ENCODE measurements at regions not wholly inside any gene's neighbourhood (a gene's known extent, or its start where the extent isn't known, plus 50 kb on each side); places are given as distances from the start of the nearest gene placed in this dataset.

DNA sequence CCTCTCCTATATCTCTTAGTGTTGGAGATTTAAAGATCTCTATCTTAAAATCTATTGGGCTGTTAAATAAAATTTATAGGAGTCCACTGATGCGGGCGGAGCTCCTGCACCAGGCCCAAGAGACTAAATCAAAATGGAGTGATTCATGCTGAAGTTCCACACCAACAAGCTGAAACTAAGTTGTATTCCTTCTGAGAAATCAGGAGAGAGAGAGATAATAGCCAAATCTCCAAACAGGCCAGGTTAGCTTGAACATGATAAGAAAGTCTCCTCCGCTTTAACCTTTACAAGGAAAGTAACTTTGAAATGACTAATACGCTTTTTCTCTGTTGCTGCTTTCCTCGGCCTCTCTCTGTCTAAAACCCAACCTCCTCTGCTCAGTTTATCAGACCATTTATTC, 241.9 kb upstream of the NBEA start:
- H2BK5ac ChIP-seq (ENCODE audit: low read length) = no peak overlapping the region
- no peak overlapping the region for H3K9ac ChIP-seq (ENCODE audit: low read depth, low read length, poor library complexity)
- H3K4me3 ChIP-seq (ENCODE audit: low read length in 2 of 2) = no peak overlapping the region
- no peaks in the 10 kb centered on the region for H3K79me1 ChIP-seq (ENCODE audit: low read depth, low read length)
- no peak overlapping the region for H3K18ac ChIP-seq (ENCODE audit: low read length)
- no peaks in the 10 kb centered on the region for H3K36me3 ChIP-seq (replicated peaks in 1 of 2; ENCODE audit: control insufficient read depth in 2 of 2, insufficient read depth in 2 of 2, low read length in 2 of 2)
- no peak overlapping the region for H3K14ac ChIP-seq (ENCODE audit: low read length)
- no peak overlapping the region for H3K27ac ChIP-seq (replicated peaks; ENCODE audit: low read length)
- no peak for DNase-seq (ENCODE audit: low spot score)
- H2AFZ ChIP-seq (ENCODE audit: low read length) = no peak overlapping the region
- no peak overlapping the region for H2BK12ac ChIP-seq (ENCODE audit: low read length)
- H3K23ac ChIP-seq (ENCODE audit: low read depth, low read length, poor library complexity) = no peak overlapping the region
- no peaks in the 10 kb centered on the region for H3K9me3 ChIP-seq (replicated peaks in 1 of 2; ENCODE audit: control insufficient read depth in 2 of 2, insufficient read depth in 1 of 2, low read depth in 1 of 2, low read length in 2 of 2)
- no peak overlapping the region for H2BK15ac ChIP-seq (ENCODE audit: low read length)
- H4K91ac ChIP-seq (ENCODE audit: low read depth, low read length, poor library complexity) = no peak overlapping the region
- H3K4me1 ChIP-seq (ENCODE audit: control insufficient read depth in 2 of 2, insufficient read depth in 1 of 2, low read depth in 1 of 2, low read length in 2 of 2) = peaks cover 0 to 2% of the 10 kb centered on the region in 2 donors
- WGBS, 2 donors (ENCODE audit: extremely low coverage in 2 of 2, insufficient read length in 2 of 2, insufficient replicate concordance in 1 of 2) = no CpG with 5 or more reads among the region's 5 CpGs
- no peak overlapping the region for H3K4ac ChIP-seq (ENCODE audit: low read length)
- H3K4me2 ChIP-seq (ENCODE audit: insufficient read depth, low read length, poor library complexity, severe bottlenecking) = no peak overlapping the region
- no peak overlapping the region for H2AK5ac ChIP-seq (ENCODE audit: low read depth, low read length)
- H4K8ac ChIP-seq (ENCODE audit: low read depth, low read length) = no peak overlapping the region
- no peak overlapping the region for H2BK120ac ChIP-seq (ENCODE audit: low read depth, low read length)
- no peaks in the 10 kb centered on the region for H3K27me3 ChIP-seq (ENCODE audit: control insufficient read depth in 3 of 3, insufficient read depth in 3 of 3, low read depth in 1 of 3, low read length in 3 of 3)

- H2AFZ ChIP-seq (ENCODE audit: low read length) = no peak overlapping the region
- no peak overlapping the region for H3K18ac ChIP-seq (ENCODE audit: low read length)
- H2BK15ac ChIP-seq (ENCODE audit: low read length) = no peak overlapping the region
- no peak overlapping the region for H3K4me3 ChIP-seq (ENCODE audit: low read length in 2 of 2)
- no peak overlapping the region for H3K27ac ChIP-seq (replicated peaks; ENCODE audit: low read length)
- H2BK12ac ChIP-seq (ENCODE audit: low read length) = no peak overlapping the region
- no peak overlapping the region for H2BK120ac ChIP-seq (ENCODE audit: low read depth, low read length)
- peaks cover 0 to 2% of the 10 kb centered on the region in 2 donors for H3K4me1 ChIP-seq (ENCODE audit: control insufficient read depth in 2 of 2, insufficient read depth in 1 of 2, low read depth in 1 of 2, low read length in 2 of 2)
- no peak for DNase-seq (ENCODE audit: low spot score)
- H3K36me3 ChIP-seq (replicated peaks in 1 of 2; ENCODE audit: control insufficient read depth in 2 of 2, insufficient read depth in 2 of 2, low read length in 2 of 2) = no peaks in the 10 kb centered on the region
- H3K27me3 ChIP-seq (ENCODE audit: control insufficient read depth in 3 of 3, insufficient read depth in 3 of 3, low read depth in 1 of 3, low read length in 3 of 3) = no peaks in the 10 kb centered on the region
- H3K14ac ChIP-seq (ENCODE audit: low read length) = no peak overlapping the region
- H4K91ac ChIP-seq (ENCODE audit: low read depth, low read length, poor library complexity) = no peak overlapping the region
- H2AK5ac ChIP-seq (ENCODE audit: low read depth, low read length) = no peak overlapping the region
- no peak overlapping the region for H4K8ac ChIP-seq (ENCODE audit: low read depth, low read length)
- no peaks in the 10 kb centered on the region for H3K79me1 ChIP-seq (ENCODE audit: low read depth, low read length)
- no peak overlapping the region for H2BK5ac ChIP-seq (ENCODE audit: low read length)
- H3K9me3 ChIP-seq (replicated peaks in 1 of 2; ENCODE audit: control insufficient read depth in 2 of 2, insufficient read depth in 1 of 2, low read depth in 1 of 2, low read length in 2 of 2) = no peaks in the 10 kb centered on the region
- no CpG with 5 or more reads among the region's 4 CpGs for WGBS, 2 donors (ENCODE audit: extremely low coverage in 2 of 2, insufficient read length in 2 of 2, insufficient replicate concordance in 1 of 2)
- no peak overlapping the region for H3K4me2 ChIP-seq (ENCODE audit: insufficient read depth, low read length, poor library complexity, severe bottlenecking)
- H3K23ac ChIP-seq (ENCODE audit: low read depth, low read length, poor library complexity) = no peak overlapping the region
- H3K9ac ChIP-seq (ENCODE audit: low read depth, low read length, poor library complexity) = no peak overlapping the region
- no peak overlapping the region for H3K4ac ChIP-seq (ENCODE audit: low read length)
Measured at GRCh38 chr13:34701919-34702318, 240.2 kb upstream of the NBEA start.

DNA sequence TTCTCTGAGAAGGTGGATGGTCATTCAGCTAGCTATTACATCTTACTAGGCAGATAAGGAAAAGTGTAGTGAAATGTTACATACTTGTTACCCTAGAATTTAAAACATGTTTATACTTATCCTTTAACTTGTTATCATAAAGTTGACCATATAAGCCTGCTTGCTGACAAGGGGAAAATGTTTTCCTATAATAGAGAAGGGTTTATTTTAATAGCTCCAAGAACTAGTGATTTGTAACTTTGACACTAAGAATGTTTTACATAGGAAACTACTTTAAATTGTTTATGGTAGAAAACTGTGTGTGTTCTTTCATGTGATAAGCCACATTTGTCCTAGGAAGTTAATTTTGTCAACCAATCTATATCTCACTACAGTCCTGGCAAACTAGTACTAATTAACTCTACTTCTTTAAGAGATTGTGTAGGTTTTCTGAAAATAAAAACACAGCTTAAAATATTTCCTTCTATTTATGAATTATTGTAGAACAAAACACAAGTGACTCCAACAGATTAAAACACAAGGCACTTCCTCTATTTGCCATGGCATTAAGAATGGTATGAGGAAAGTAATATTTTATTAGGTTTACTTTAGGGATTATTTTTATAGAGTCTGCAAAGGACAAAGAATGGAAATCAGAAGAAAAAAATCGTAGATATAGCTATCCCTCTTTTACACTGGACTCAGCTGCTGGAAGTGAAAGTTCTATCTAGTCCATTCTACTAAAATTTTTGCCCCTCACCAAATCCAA, 233.3 kb upstream of the NBEA start:
- Histone ChIP-seq H4K8ac (ENCODE audit: low read depth, low read length) (no peak overlapping the region), H2AFZ (ENCODE audit: low read length) (no peak overlapping the region), H3K4me1 (ENCODE audit: control insufficient read depth in 2 of 2, insufficient read depth in 1 of 2, low read depth in 1 of 2, low read length in 2 of 2) (no peaks in the 10 kb centered on the region), H3K4me2 (ENCODE audit: insufficient read depth, low read length, poor library complexity, severe bottlenecking) (no peak overlapping the region), H2BK120ac (ENCODE audit: low read depth, low read length) (no peak overlapping the region), H4K91ac (ENCODE audit: low read depth, low read length, poor library complexity) (no peak overlapping the region), H2BK5ac (ENCODE audit: low read length) (no peak overlapping the region), H2BK15ac (ENCODE audit: low read length) (no peak overlapping the region), H3K79me1 (ENCODE audit: low read depth, low read length) (no peaks in the 10 kb centered on the region), H3K4ac (ENCODE audit: low read length) (no peak overlapping the region), H3K23ac (ENCODE audit: low read depth, low read length, poor library complexity) (no peak overlapping the region), H3K4me3 (ENCODE audit: low read length in 2 of 2) (no peak overlapping the region), H2BK12ac (ENCODE audit: low read length) (no peak overlapping the region), H3K9ac (ENCODE audit: low read depth, low read length, poor library complexity) (no peak overlapping the region), H3K18ac (ENCODE audit: low read length) (no peak overlapping the region), H2AK5ac (ENCODE audit: low read depth, low read length) (no peak overlapping the region), H3K9me3 (replicated peaks in 1 of 2; ENCODE audit: control insufficient read depth in 2 of 2, insufficient read depth in 1 of 2, low read depth in 1 of 2, low read length in 2 of 2) (no peaks in the 10 kb centered on the region), H3K36me3 (replicated peaks in 1 of 2; ENCODE audit: control insufficient read depth in 2 of 2, insufficient read depth in 2 of 2, low read length in 2 of 2) (no peaks in the 10 kb centered on the region), H3K27ac (replicated peaks; ENCODE audit: low read length) (no peak overlapping the region), H3K14ac (ENCODE audit: low read length) (no peak overlapping the region), H3K27me3 (ENCODE audit: control insufficient read depth in 3 of 3, insufficient read depth in 3 of 3, low read depth in 1 of 3, low read length in 3 of 3) (no peaks in the 10 kb centered on the region)
- DNase-seq (ENCODE audit: low spot score) = no peak
- WGBS, 2 donors (ENCODE audit: extremely low coverage in 2 of 2, insufficient read length in 2 of 2, insufficient replicate concordance in 1 of 2) = no CpG with 5 or more reads among the region's 1 CpG

GRCh38 chr13:34719060-34719875, 222.8 kb upstream of the NBEA start:
- H3K4ac ChIP-seq (ENCODE audit: low read length) = no peak overlapping the region
- H3K9me3 ChIP-seq (replicated peaks in 1 of 2; ENCODE audit: control insufficient read depth in 2 of 2, insufficient read depth in 1 of 2, low read depth in 1 of 2, low read length in 2 of 2) = no peaks in the 10 kb centered on the region
- no peak overlapping the region for H2AK5ac ChIP-seq (ENCODE audit: low read depth, low read length)
- no peak overlapping the region for H3K4me3 ChIP-seq (ENCODE audit: low read length in 2 of 2)
- no peak overlapping the region for H3K14ac ChIP-seq (ENCODE audit: low read length)
- no peak overlapping the region for H3K4me2 ChIP-seq (ENCODE audit: insufficient read depth, low read length, poor library complexity, severe bottlenecking)
- no peak overlapping the region for H2BK15ac ChIP-seq (ENCODE audit: low read length)
- no peak overlapping the region for H4K8ac ChIP-seq (ENCODE audit: low read depth, low read length)
- no peak overlapping the region for H3K23ac ChIP-seq (ENCODE audit: low read depth, low read length, poor library complexity)
- no peak overlapping the region for H2BK12ac ChIP-seq (ENCODE audit: low read length)
- H3K27me3 ChIP-seq (ENCODE audit: control insufficient read depth in 3 of 3, insufficient read depth in 3 of 3, low read depth in 1 of 3, low read length in 3 of 3) = no peaks in the 10 kb centered on the region
- H4K91ac ChIP-seq (ENCODE audit: low read depth, low read length, poor library complexity) = no peak overlapping the region
- no peak overlapping the region for H3K18ac ChIP-seq (ENCODE audit: low read length)
- no peaks in the 10 kb centered on the region for H3K79me1 ChIP-seq (ENCODE audit: low read depth, low read length)
- WGBS, 2 donors (ENCODE audit: extremely low coverage in 2 of 2, insufficient read length in 2 of 2, insufficient replicate concordance in 1 of 2) = no CpG with 5 or more reads among the region's 4 CpGs
- no peak overlapping the region for H3K27ac ChIP-seq (replicated peaks; ENCODE audit: low read length)
- H2BK120ac ChIP-seq (ENCODE audit: low read depth, low read length) = no peak overlapping the region
- no peak overlapping the region for H3K9ac ChIP-seq (ENCODE audit: low read depth, low read length, poor library complexity)
- H3K4me1 ChIP-seq (ENCODE audit: control insufficient read depth in 2 of 2, insufficient read depth in 1 of 2, low read depth in 1 of 2, low read length in 2 of 2) = peaks cover 0 to 2% of the 10 kb centered on the region in 2 donors
- H3K36me3 ChIP-seq (replicated peaks in 1 of 2; ENCODE audit: control insufficient read depth in 2 of 2, insufficient read depth in 2 of 2, low read length in 2 of 2) = no peaks in the 10 kb centered on the region
- H2BK5ac ChIP-seq (ENCODE audit: low read length) = no peak overlapping the region
- peak; percentile 5 for DNase-seq (ENCODE audit: low spot score)
- no peak overlapping the region for H2AFZ ChIP-seq (ENCODE audit: low read length)

Measured in neuronal stem cell (in vitro differentiated cells).